ENCODE measurements at regions not wholly inside any gene's neighbourhood (a gene's known extent, or its start where the extent isn't known, plus 50 kb on each side); places are given as distances from the start of the nearest gene placed in this dataset.

DNA sequence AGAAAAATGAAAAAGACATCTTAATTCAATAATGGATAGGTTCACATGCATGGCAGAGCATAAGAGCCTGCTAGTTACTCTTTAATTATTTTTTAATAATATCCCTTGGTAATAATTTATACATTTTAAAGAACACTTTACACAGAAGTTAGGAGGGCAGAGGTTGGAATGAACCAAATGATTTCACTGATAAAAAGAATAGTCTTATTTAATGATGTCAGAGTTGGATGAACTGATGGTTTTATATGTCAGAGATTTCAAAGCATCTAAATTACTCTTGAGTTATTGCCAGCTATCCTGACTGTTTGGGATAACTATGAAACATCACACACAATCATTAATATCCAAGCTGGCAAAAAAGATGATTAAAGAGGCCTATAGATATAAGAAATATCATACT is 244.8 kb downstream of the CSNK1G3 start:
- ATAC-seq (no peak), DNase-seq (ENCODE audit: low spot score) (no peak)

GRCh38 chr5:123756318-123756665 is 244.3 kb downstream of the CSNK1G3 start:
- ATAC-seq: no peak
- DNase-seq (ENCODE audit: low spot score): no peak

DNA sequence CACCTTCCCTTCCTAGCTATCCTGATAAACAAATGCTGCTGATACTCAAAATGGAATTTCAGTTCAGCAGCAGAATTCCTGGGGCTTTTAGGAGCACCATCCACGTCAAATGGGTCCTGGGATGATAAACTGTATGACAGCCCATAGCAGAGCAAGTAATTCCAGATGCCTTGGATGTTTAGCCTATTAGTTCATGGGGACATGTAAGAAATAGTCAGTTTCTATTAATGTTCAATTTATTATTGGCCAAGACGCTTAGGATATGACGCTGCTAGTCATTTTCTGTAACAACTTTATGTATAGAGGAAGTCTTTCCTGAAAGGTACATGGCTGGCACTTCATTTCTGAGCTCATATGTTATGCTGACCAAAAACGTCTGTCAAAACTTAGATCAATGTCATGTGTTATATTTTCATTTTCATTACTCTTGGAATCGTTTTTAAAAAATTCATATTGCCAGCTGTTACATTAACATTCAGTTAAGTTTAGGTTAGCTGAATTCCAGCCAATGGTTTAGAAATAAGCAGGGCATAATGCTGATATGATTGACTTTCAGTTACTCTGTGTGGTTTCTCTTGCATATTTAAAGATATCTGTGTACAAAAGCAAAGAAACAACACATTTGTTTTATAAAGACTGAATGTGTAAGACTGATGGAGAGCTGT is 243.8 kb downstream of the CSNK1G3 start:
- ATAC-seq (no peak), DNase-seq (ENCODE audit: low spot score) (no peak)

- no peak for ATAC-seq
- DNase-seq (ENCODE audit: low spot score): no peak
These were observed 242.9 kb downstream of the CSNK1G3 start for GRCh38 chr5:123754908-123755307.

GRCh38 chr5:123753937-123754891 is 242.2 kb downstream of the CSNK1G3 start:
- no peak for ATAC-seq
- DNase-seq (ENCODE audit: low spot score): no peak

DNA sequence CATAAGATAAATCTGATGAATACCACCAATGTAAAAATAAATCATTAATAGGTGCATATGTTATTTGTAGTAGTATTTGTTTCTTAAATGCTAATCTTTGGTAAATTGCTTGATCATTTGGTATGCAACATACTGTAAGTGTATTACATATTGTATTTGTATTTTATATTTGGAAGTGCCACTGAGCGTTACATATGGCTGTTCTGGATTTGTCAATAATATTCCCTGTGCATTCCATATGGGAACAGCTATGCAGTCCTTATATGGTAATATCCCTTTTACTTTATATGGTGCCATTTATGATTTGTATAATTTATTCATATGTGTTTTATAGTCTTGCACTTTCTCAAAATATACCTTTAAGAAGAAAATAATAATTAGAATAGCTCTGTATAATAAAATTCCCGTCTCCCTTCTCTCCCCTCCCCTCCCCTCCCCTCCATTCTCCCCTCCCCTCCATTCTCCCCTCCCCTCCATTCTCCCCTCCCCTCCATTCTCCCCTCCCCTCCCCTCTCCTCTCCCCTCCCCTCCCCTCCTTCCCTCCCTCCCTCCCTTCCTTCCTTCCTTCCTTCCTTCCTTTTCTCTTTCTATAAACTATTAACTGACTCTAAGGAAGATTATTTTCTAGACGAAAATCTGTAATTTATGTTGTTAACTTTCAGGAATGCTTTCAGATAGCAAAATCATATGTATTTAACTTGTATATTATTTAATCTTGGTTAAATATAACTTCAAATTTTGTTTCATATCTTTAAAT is 241.4 kb downstream of the CSNK1G3 start:
- ATAC-seq (no peak), DNase-seq (ENCODE audit: low spot score) (no peak)

DNA sequence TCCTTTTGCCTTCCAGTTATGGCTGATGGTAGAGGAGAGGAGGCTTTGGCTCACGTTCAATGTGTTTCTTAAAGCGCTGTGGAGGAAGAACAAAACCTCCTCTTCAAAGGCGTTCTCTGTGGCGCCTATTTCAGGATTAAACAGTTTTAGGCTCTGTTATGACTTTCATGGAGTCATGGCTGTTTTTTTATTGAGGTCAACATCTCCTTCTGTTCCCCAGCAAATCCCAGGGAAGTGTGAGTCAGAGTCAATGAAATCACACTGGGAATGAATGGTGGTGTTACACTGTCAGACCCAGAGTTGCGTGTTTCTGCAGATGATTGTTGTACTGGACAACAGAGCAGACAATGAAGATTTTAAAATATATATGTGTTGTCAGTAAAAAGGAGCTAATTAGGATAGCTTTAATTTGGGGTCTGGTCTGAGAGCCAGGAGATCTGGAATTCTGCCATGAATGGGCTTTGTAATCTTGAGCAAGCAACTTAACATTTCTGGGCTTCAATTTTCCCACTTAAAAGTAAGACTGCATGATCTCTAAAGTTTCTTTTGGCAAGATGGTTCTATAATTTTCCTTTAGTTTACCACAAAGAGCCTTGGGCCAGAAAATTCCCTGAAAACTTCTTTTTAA is 240.7 kb downstream of the CSNK1G3 start:
- ATAC-seq: no peak
- DNase-seq (ENCODE audit: low spot score): no peak

DNA sequence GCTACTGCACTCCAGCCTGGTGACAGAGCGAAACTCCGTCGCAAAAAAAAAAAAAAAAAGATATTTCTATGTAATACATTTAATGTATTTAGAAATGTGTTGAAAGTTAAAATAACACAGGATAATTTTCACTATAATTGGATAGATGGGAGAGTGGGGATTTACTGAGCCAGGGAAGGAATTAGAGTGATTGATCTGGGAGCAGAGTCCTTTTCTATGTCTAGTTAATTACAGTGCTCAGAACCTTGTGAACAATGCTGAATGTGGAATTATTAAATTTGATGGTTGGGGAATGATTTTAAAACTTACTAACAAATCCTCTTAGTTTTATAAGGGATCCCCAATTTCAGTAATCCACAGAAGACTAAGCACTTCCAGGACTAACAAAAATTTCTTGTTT is 239.7 kb downstream of the CSNK1G3 start:
- DNase-seq (ENCODE audit: low spot score) (no peak), ATAC-seq (no peak)

DNA sequence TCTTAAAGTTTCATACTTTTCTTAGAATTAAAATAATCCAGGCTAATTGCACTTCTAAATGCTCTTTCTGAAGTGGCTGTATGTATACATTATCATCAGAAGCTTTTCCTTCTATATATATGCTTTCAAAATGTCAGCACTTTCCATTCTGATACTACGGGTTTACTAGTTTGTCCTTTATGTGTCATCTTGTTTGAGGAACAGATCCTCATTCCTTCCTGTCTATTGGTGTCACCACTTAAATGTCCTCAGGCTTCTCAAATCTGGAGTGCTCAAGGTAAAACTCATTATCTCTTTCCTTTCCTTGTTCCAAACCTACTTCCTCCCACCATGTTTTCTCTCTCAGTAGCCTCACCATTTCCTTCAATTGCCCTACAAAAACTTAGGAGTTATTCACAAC is 236.3 kb downstream of the CSNK1G3 start:
- ATAC-seq (no peak), DNase-seq (ENCODE audit: low spot score) (no peak)

- ATAC-seq (no peak), DNase-seq (ENCODE audit: low spot score) (no peak)
These were observed 234.8 kb downstream of the CSNK1G3 start for GRCh38 chr5:123746683-123747360.

- DNase-seq (ENCODE audit: low spot score) (no peak), ATAC-seq (no peak)
These were observed 232.1 kb downstream of the CSNK1G3 start for GRCh38 chr5:123743990-123744583.

GRCh38 chr5:123735384-123735783 is 223.4 kb downstream of the CSNK1G3 start:
- DNase-seq (ENCODE audit: low spot score) (no peak), ATAC-seq (no peak)

GRCh38 chr5:123732257-123732656 is 220.3 kb downstream of the CSNK1G3 start:
- DNase-seq (ENCODE audit: low spot score): no peak
- no peak for ATAC-seq

GRCh38 chr5:123722451-123722850 is 210.5 kb downstream of the CSNK1G3 start:
- ATAC-seq: no peak

GRCh38 chr5:123721675-123722276 is 209.8 kb downstream of the CSNK1G3 start:
- no peak for DNase-seq (ENCODE audit: low spot score)
- no peak for ATAC-seq

More at GRCh38 chr5:123722451-123722850, 210.5 kb downstream of the CSNK1G3 start:
- no peak for DNase-seq (ENCODE audit: low spot score)

- no peak for DNase-seq (ENCODE audit: low spot score)
- no peak for ATAC-seq
These were observed 209.0 kb downstream of the CSNK1G3 start for GRCh38 chr5:123720955-123721354.

DNA sequence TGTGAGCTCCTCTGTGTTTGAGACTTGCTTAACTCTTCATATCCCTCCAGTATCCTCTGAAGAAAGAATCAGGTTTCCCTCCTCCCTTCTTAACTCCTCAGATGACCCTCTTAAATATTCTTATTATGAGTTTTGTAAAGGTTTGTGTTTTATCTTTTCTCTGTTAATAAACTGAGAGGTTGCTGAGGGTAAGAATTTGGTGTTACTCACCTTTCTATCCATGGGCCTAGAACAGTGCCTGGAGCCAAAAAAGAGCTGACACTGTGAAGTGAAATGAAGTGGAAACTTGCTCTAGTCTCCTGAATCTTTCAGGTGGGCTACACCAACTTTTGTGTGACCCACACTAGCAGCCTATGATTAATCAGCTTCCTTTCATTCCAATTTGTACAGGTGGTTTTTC is 208.4 kb downstream of the CSNK1G3 start:
- DNase-seq (ENCODE audit: low spot score) (no peak), ATAC-seq (no peak)

DNA sequence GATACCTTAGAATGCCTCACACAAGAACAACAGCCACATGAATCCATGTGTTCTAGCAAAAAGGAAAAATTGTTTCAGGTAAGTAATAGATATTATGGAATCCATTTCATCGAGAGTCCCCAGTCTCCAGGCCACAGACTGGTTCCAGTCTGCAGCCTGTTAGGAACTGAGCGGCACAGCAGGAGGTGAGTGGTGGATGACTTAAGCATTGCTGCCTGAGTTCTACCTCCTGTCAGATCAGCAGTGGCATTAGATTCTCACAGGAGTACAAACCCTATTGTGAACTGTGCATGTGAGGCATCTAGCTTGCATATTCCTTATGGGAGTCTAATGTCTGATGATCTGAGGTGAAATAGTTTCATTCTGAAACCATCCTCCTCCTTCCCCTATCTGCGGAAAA is 207.0 kb downstream of the CSNK1G3 start:
- DNase-seq (ENCODE audit: low spot score) (no peak), ATAC-seq (no peak)

DNA sequence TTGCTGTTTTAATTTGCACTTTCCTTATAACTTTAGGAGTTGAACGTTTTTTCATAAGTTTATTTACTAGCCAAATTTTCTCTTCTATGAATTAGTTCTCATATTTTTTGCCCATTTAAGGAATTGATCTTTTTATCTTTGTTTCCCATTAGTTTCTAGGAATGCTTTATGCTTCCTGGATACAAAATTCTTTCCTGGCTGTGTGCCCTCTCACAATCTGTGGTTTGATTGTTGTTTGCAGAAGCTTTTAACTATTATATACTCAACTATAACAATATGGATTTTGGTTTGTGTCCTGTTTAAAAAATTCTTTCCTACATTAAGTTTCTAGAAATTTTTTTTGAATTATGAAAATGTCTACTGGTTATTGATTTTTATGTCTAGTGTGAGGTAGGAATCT is 206.3 kb downstream of the CSNK1G3 start:
- ATAC-seq: no peak
- DNase-seq (ENCODE audit: low spot score): no peak

DNA sequence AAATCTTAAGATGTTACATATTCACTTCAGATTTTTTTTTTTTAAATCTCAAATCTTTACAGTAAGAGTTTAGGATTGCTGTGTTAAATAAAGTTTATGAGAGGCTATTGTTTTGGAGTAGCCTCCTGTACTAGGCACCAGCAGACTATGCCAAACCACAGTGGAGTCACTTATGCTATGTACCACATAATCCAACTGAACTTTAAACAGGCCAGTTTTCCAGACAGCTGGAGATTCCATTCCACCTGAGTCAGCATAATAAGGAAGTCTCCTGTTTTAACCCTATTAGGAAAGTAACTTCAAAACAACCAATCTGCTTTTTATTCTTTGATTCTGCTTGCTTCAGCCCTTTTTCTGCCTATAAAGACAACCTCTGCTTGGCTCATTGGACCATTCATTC is 205.2 kb downstream of the CSNK1G3 start:
- DNase-seq (ENCODE audit: low spot score): no peak
- no peak for ATAC-seq
